OCI-LY3 (cell line): ENCODE measurements at regions not wholly inside any gene's neighbourhood (a gene's known extent, or its start where the extent isn't known, plus 50 kb on each side); places are given as distances from the start of the nearest gene placed in this dataset.

ENCODE experiments used
- CTCF ChIP-seq: fragments of 200-600, 300-600 bp; sonication (generic); IDR thresholded peaks from 2 replicates; pipeline ENCODE4 v1.5.1; 2014; ENCODE audit warnings: antibody characterized with exemption, low read length, low read depth
- EZH2phosphoT487 ChIP-seq: fragments of 200-600 bp; shearing (Covaris generic); IDR thresholded peaks from 2 replicates; pipeline ENCODE4 v1.6.1; 2018; ENCODE audit warnings: antibody characterized with exemption, mixed run types, low read depth

- no peak for TF ChIP-seq CTCF
- no peak for TF ChIP-seq EZH2phosphoT487
These were observed 51.4 kb upstream of the SHISAL1 start for GRCh38 chr22:44363980-44364750.
